DMS114 treated with DMSO at 0.1 percent for 48 hours (cell line): ENCODE measurements at regions not wholly inside any gene's neighbourhood (a gene's known extent, or its start where the extent isn't known, plus 50 kb on each side); places are given as distances from the start of the nearest gene placed in this dataset.
"Not testable (repeated sequence)": the region's sequence is repeated elsewhere in the genome, so short reads cannot be mapped to it uniquely, and the experiment has no call there.

ENCODE experiments used
- DNase-seq: peaks from one replicate; lab custom pipeline; 2025; ENCODE audit not compliant: unreplicated experiment; lab: John Stamatoyannopoulos, UW

GRCh38 chr4:71206763-71207162 is 132.1 kb upstream of the SLC4A4 start:
- no peak for DNase-seq

DNA sequence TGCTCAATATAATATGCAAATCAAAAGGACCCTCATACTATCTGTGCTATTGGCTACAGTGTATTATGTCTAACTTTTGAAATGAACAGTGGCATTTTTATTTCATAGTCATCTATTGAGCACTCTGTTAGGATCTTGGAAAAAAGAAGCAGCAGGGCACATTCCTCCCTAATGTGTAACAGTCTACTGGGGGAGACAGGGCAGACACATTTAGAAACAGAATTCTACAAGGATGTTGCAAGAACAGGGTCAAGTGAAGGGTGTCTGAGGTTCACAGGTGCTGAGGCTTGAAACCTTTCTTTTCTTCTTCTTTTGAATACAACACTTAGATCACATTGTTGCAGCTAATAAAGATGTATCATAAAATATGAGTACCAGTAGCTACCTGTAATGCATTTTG is 129.7 kb upstream of the SLC4A4 start:
- DNase-seq = no peak

DNA sequence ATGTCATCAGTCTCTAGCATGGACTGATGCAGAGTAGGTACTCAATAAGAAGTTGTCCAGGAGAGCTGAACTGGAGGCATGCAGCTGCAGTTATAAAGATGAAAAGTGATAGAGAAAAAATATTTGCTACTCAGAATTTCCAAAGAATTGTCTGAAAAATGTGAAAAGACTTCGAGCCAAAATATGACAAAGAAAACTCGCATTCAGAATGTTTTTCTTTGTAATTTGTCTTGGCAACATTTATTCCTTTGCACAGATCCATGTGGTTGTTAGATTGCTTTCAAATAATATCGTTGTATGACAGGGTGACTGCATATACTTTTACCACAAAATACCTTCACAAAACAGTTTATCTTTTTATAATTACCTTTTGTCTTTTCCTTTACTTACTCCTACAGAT is 128.0 kb upstream of the SLC4A4 start:
- DNase-seq = no peak

DNA sequence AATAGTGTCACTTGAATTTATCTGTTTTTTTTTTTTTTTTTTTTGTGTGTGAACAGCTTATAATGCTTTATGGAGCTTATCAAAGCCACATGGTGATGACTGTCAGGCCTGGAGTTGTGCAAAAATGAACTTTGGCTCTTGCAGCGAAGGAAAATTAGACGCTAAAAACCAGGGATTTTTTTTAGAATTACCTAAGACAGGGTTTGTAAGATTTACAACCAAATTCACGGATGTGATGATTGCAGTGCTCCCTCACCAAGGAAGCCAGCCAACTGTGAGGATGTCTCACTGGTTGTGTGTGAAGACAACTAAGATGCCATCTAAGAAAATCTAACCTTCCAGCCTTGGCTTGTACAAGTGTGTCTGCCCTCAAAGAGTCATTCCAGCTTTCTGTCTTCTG is 127.1 kb upstream of the SLC4A4 start:
- DNase-seq = no peak

DNA sequence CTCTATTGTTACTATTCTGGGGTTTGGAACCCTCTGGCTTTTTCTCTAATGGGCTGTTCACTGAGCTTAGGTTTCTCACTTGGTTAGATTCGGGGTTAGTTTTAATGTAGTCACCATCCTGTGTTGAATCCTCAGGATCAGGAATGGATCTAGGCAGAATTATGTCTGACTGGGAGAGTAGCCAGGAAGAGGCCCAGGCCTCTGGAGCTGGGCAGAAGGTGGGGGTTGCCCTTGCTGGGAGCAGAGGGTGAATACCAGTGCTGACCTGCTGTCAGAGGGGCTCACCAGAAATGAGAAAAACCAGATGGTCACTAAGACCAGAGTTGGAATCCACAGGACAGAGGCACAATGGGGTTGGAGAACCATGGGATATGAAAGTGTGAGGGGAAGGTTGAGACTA is 126.6 kb upstream of the SLC4A4 start:
- no peak for DNase-seq

DNA sequence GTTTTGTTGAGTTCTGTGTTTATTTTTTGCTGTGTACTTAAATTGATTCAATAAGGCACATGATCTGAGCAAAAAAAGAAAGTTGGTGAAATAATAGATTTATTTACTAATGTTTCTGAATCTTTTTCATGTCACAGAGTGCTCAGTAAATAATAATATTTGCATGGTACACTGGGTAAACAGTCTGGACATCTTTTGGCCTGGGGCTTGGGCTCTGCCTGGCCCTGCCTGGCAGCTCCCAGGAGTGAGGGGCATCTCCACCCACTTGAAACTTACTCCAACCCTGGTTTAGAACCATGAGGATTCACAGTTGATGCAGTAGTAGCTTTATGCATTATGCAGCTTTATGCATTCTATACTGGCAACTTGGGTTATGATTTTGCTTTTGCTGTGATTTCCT is 124.2 kb upstream of the SLC4A4 start:
- no peak for DNase-seq

DNA sequence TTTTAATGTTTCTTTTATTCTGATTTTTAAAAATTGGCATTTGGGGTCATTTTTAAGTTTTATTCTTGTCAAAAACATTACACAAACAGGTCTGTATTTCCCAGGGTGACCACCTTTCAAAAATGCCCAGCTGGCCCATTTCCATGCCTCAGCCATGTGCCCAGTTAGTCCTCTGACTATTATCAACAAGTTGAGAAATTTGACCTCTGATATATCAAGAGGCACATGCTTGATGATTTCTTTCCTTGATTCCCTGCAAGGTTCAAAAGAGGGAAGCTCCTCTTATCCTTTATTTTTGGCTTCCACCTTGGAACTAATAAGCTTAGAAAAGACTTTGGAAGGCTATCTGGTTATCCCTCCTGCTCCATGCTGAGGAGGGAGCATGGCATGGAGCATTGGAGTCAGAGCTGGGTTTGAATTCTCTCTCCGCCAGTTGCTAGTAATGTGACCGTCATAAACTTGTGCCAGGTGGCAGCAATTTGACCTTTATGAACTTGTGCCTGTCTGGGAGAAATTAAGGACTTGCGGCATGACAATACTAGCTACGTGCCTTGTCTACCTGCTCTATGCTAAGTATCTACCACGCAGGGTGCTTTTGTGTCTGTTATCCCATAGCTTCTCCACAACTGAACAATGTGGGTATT is 122.4 kb upstream of the SLC4A4 start:
- DNase-seq = no peak

DNA sequence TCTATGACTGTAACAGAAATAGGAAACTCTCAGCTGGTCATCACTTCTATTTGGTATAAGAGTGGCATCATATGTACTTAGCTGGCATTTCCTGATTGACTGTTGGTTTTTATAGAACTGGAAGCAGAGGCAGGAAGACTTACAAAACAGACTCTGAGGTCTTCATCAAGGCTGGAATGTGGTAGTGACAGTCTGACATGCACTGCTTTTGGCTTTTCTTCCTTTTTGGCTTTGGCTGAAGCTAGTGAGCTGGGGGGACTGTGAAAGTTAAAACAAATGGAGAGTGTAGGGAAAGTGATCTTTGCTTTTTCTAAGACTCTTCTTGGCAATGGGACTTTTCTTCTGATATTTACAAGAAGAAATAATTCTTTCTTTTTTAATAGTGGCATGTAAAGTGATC is 121.1 kb upstream of the SLC4A4 start:
- no peak for DNase-seq

GRCh38 chr4:71220848-71221247 is 118.0 kb upstream of the SLC4A4 start:
- DNase-seq = not testable (repeated sequence)

DNA sequence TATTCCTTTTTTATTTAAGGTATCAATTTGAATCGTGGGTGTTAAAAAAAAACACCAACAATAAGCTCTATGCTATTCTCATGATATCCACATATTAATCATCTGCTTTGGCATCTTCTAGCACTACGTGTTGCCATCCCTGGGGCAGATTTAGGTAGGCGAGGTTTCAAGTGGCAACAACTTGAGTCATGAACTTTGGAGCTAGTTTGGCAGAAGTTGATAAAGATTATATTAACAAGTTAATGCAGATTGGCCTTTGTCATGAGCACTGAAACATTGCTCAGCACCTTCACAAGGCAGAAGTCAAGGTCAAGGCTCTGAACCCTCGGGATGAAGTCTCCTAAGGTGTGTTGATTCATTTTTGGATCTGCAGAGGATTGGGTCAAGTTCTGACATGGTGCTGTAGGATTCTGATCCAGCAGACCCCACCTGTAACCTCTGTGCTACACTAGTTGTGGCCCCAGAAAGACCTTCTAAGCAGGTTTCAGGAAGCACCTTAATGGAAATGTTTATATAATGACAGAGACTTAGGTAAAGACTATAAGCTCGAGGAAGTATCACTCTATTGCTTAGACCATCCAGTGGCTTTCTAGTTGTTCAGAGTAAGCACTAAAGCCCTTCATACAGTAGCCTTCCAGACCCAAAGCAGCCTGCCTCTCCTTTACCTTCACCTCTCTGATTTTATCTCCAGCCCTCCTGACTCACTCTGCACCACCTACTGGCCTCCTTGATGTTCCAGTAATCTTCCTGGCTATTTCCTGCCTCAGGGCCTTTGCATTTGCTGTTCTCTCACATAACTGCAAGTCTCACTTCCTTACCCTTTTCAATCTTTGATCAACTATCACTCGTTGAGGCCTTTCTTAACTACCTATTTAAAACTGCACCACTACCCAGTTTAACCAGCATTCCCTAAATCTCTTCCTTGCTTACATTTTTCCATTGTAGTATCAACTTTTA is 117.0 kb upstream of the SLC4A4 start:
- DNase-seq = no peak

DNA sequence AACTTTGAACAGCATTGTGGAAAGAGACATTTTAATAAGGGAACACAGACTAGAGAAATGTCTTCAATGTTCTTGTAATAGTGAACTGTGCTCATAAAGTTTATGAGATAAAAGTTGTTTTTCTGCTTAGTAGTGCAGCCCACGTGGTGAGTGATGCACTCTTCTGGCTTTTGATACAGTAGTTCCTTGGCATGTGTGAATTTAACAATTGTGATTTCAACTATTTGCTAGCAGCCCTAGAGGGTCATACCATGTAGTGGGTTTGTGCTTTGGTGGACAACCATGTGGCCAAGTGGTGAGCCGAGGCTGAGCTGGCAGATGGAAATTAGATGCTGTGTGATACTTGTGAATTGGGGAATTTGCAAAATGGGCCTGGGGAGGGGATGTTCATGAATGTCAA is 116.2 kb upstream of the SLC4A4 start:
- DNase-seq = no peak

DNA sequence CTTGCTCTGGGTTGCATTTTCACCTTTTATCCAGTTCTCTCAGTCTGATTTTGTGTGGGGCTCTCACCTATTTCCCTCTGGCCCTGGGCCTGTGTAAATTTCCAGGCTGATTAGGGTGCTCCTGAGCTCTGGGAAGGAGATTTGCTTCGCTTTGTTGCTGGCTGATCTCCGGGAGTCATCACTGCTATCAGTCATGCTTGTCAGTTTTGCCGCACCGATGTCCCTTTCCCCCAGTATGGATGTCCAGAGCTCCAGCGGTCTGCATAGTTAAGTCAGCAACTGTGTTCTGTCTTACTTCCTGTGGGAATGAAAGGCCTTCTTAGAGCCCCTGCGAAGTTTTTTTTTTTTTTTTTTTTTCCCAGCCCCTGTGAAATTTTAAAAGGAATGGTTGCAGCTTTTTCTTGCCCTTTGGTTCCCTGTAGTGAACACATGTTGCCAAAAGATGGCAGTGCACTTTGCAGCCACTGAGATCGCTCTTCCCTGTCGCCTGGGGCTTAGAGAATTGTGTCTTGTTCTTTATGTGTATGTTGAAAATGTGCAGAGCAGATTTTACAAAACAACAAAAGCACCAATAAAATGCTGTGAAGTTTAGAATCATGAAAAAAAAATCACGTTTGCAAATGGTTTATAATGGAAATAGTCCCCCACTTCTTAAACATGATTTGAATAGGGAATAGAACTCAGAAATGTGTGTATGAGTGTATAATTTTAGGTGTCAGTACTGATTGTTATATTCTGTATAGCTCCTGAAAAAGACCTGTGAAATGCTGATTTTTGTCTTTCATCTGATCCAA is 109.1 kb upstream of the SLC4A4 start:
- peak; percentile 3 for DNase-seq

DNA sequence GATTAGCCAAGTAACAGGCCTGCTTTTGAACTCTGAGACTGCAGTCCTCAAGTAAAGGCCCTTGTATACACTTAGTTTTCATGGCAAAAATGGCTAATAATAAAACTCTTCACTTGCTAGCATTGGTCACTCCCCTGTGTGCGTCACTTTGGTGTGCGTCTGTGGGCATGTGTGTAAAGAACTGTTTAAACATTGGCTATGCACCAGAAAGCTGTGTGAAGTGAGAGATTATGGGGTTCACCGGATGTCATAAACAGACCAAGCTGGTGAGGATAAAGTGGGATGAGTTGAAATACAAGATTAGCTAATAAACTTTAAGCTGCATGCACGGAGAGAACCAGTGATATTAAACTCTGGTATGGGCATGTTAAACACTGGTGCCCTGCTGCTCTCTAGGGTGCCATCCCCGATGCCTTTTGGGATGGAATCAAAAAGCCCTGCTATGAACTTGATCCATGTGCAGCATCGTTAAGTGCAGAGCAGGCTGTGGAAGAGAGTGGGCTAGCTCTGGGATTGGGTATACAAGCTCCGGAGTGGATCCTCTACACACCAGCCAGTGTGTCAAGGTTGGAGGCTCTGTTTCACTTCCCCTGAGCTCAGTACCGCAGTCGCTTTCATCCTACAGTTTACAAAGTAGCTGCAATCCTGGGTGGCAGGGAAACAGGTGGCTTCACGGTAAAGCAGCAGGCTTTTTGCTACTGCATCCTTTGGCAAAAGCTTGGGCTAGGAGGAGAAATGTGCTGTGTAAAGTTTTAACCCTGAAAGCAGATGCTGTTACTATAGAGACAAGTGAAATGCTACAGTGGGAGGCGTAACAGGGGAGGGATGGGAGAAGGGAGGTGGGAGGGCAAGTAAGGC is 108.3 kb upstream of the SLC4A4 start:
- DNase-seq = no peak

GRCh38 chr4:71231129-71232055 is 107.4 kb upstream of the SLC4A4 start:
- no peak for DNase-seq

DNA sequence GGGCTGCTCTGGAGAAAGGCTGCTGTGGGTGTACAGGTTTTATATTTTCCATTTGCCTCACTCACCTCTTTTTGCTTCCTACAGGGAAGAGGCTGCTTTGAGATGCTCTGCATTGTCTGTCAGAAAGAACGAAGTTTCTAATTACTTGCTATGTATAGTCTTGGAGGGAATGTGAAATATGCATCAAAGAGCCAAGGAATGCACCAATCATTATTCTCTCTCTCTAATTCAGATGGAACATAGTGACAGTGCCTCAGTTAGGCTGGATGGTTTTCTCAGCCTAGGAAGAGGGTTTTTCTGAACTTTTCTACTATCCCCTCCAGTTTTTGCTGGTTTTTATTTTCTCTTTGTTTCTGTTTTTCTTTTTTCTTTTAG is 106.8 kb upstream of the SLC4A4 start:
- no peak for DNase-seq

- no peak for DNase-seq
Observed at GRCh38 chr4:71232846-71233245, 106.0 kb upstream of the SLC4A4 start.

- DNase-seq = no peak
Observed at GRCh38 chr4:71235311-71236201, 103.3 kb upstream of the SLC4A4 start.

GRCh38 chr4:71236226-71236625 is 102.6 kb upstream of the SLC4A4 start:
- DNase-seq = no peak

DNA sequence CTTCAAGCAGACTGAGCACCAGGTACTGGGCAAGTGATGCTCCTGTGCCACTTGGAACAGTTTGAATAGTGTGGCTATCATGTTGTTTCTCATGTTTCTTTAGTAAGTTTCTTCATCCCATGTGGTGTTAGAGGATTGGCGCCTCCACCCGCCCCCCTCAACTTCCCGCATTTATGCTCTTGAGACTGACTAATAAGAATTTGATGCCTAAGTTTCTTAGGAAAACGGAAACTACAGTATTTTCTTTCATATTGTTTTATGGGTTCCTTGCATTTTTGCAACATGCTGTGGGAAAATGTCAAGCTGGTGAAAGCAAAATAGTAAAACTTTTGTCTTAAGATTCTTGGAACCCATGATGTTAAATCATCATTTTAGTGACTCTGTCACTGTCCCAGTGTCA is 101.2 kb upstream of the SLC4A4 start:
- DNase-seq = no peak
